Fibroblast of skin of back (primary cell): ENCODE measurements at regions not wholly inside any gene's neighbourhood (a gene's known extent, or its start where the extent isn't known, plus 50 kb on each side); places are given as distances from the start of the nearest gene placed in this dataset.
"Not testable (repeated sequence)": the region's sequence is repeated elsewhere in the genome, so short reads cannot be mapped to it uniquely, and the experiment has no call there.

Experiments used
- DNase-seq: peaks from one replicate; pipeline ENCODE4 v3.0.0-alpha.2; 2013

- DNase-seq, result no peak
These were observed 130.8 kb downstream of the B3GNT2 start for GRCh38 chr2:62326735-62327134.

GRCh38 chr2:62325398-62325797 lies 129.5 kb downstream of the B3GNT2 start:
- DNase-seq, result no peak

GRCh38 chr2:62321380-62322289 lies 125.7 kb downstream of the B3GNT2 start:
- no peak for DNase-seq

GRCh38 chr2:62320657-62321357 lies 124.9 kb downstream of the B3GNT2 start:
- no peak for DNase-seq

GRCh38 chr2:62320137-62320536 lies 124.2 kb downstream of the B3GNT2 start:
- not testable (repeated sequence) for DNase-seq

GRCh38 chr2:62319070-62319469 lies 123.2 kb downstream of the B3GNT2 start:
- no peak for DNase-seq

- no peak for DNase-seq
These were observed 119.6 kb downstream of the B3GNT2 start for GRCh38 chr2:62315476-62315875.

GRCh38 chr2:62314291-62314690 lies 118.4 kb downstream of the B3GNT2 start:
- DNase-seq, result no peak

- DNase-seq, result no peak
These were observed 117.7 kb downstream of the B3GNT2 start for GRCh38 chr2:62313449-62314227.

GRCh38 chr2:62309465-62310091 lies 113.7 kb downstream of the B3GNT2 start:
- no peak for DNase-seq

- DNase-seq, result no peak
These were observed 113.2 kb downstream of the B3GNT2 start for GRCh38 chr2:62309081-62309464.

- no peak for DNase-seq
These were observed 111.8 kb downstream of the B3GNT2 start for GRCh38 chr2:62307469-62308389.

GRCh38 chr2:62306751-62307468 lies 111.0 kb downstream of the B3GNT2 start:
- no peak for DNase-seq

GRCh38 chr2:62305421-62306176 lies 109.7 kb downstream of the B3GNT2 start:
- no peak for DNase-seq

GRCh38 chr2:62304429-62305417 lies 108.8 kb downstream of the B3GNT2 start:
- peak; percentile 86 for DNase-seq

GRCh38 chr2:62303788-62304187 lies 107.9 kb downstream of the B3GNT2 start:
- no peak for DNase-seq

- DNase-seq, result no peak
These were observed 106.9 kb downstream of the B3GNT2 start for GRCh38 chr2:62302631-62303435.

- DNase-seq, result no peak
These were observed 105.0 kb downstream of the B3GNT2 start for GRCh38 chr2:62300925-62301324.
